DND-41 (cell line): ENCODE measurements at regions not wholly inside any gene's neighbourhood (a gene's known extent, or its start where the extent isn't known, plus 50 kb on each side); places are given as distances from the start of the nearest gene placed in this dataset.

Source experiments
- EZH2 ChIP-seq: IDR thresholded peaks from 3 replicates; pipeline ENCODE4 v1.6.1; 2012; ENCODE audit warnings: borderline replicate concordance, low read depth, mild to moderate bottlenecking, moderate library complexity, low read length, inconsistent platforms; ENCODE audit not compliant: severe bottlenecking
- TF ChIP-seq, protein P1 (sequence below): IDR thresholded peaks from 2 replicates; pipeline ENCODE4 v1.5.1; 2012; ENCODE audit warnings: borderline replicate concordance, low read length, moderate library complexity, mild to moderate bottlenecking; ENCODE audit not compliant: poor library complexity, severe bottlenecking; ENCODE audit errors: extremely low read depth

DNA sequence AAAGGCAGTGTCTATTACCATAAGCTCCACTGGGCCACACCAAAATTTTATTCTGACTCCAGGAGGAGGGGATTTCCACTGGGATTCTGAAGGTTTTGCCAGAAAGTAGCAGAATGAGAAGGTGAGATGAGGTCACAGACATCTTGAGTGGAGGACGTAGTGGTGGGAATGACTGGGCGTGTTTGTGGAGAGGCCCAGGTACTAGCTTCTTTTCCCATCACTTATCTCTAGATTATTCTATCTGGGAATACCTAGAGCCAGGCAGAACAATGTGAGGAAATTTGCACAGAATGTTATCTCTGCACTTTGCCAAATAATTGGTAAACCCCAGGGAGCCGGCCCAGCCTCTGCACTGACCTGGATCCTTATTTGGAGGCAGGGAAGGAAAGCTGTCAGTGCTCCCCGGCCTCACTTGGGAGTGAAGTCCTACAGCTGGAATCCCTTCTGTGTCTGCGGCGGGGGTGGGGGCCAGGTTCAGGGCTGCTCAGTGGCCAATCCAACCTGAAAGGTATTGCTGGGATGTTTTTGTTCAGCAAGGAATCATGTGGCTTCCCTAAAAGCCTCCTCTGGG lies 129.4 kb downstream of the C12orf75 start:
- TF ChIP-seq, protein P1, sequence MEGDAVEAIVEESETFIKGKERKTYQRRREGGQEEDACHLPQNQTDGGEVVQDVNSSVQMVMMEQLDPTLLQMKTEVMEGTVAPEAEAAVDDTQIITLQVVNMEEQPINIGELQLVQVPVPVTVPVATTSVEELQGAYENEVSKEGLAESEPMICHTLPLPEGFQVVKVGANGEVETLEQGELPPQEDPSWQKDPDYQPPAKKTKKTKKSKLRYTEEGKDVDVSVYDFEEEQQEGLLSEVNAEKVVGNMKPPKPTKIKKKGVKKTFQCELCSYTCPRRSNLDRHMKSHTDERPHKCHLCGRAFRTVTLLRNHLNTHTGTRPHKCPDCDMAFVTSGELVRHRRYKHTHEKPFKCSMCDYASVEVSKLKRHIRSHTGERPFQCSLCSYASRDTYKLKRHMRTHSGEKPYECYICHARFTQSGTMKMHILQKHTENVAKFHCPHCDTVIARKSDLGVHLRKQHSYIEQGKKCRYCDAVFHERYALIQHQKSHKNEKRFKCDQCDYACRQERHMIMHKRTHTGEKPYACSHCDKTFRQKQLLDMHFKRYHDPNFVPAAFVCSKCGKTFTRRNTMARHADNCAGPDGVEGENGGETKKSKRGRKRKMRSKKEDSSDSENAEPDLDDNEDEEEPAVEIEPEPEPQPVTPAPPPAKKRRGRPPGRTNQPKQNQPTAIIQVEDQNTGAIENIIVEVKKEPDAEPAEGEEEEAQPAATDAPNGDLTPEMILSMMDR = no peak
- no peak for TF ChIP-seq EZH2
